Liver (tissue), 1 donor: ENCODE measurements at regions not wholly inside any gene's neighbourhood (a gene's known extent, or its start where the extent isn't known, plus 50 kb on each side); places are given as distances from the start of the nearest gene placed in this dataset.

Source experiments
- SP1 ChIP-seq: IDR thresholded peaks from 2 replicates; pipeline ENCODE4 v1.6.1; 2018; ENCODE audit warnings: antibody characterized with exemption, mild to moderate bottlenecking
- TAF1 ChIP-seq: conservative IDR thresholded peaks from 2 replicates; pipeline ENCODE4 v1.6.1; 2016; ENCODE audit warnings: antibody characterized with exemption, mild to moderate bottlenecking
- donor health status: healthy.

DNA sequence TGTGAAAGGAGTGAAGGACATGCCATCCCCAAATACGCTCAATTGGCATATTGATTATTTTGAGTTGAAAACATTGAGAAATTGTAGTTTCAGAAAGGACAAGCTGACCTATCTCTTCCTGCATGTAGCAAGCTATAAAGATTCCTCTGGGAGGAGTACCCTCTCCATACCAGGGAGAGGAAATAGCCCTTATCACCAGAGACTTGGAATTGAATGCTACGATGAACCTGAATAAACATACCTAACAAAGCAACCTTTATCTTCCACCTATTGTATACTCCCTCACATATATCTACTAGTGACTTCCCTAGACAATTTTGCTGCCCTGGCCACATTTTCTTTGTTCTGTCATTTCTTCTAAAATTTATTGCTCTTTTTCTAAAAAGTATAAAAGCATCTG, 150.2 kb upstream of the EEPD1 start:
- TF ChIP-seq SP1: no peak
- TF ChIP-seq TAF1: no peak
